KOPT-K1 (cell line): ENCODE measurements at regions not wholly inside any gene's neighbourhood (a gene's known extent, or its start where the extent isn't known, plus 50 kb on each side); places are given as distances from the start of the nearest gene placed in this dataset.

Source experiments
- H3K27ac ChIP-seq: fragments of 200-600 bp; sonication (generic); 2 replicates; pipeline ENCODE4 v1.5.1; 2016; ENCODE audit warnings: antibody characterized with exemption, mild to moderate bottlenecking, low read depth, low read length; ENCODE audit not compliant: poor library complexity, severe bottlenecking
- H3K36me3 ChIP-seq: fragments of 200-600 bp; sonication (generic); 2 replicates; pipeline ENCODE4 v1.5.1; 2017; ENCODE audit warnings: antibody characterized with exemption, mild to moderate bottlenecking, low read length, moderate library complexity; ENCODE audit not compliant: insufficient read depth
- H3K9me3 ChIP-seq: fragments of 200-600 bp; sonication (generic); 2 replicates; pipeline ENCODE4 v1.5.1; 2017; ENCODE audit warnings: antibody characterized with exemption, low read length, mild to moderate bottlenecking; ENCODE audit not compliant: insufficient read depth, poor library complexity, severe bottlenecking

GRCh38 chr15:60057554-60057953 lies 53.4 kb downstream of the FOXB1 start:
- Histone ChIP-seq H3K27ac (no peak overlapping the region), H3K36me3 (no peaks in the 10 kb centered on the region), H3K9me3 (peaks cover 15% of the 10 kb centered on the region)

DNA sequence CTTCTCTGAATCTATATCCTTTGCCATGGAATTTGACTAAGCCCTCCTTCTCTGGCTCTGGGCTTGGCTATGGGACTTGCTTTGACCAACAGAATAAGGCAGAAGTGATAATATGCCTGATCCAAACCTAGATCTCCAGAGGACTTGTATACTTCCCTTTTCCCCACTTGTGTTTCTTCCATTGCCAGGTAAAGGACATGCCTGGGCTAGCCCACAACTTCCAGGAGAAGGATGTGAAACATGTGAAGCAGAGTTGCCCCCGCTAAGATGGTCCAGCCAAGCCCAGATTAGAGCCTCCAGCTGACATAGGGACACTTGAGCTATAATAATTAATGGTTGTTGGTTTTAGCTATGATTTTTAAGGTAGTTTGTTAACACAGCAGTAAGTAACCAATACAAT lies 55.1 kb downstream of the FOXB1 start:
- peaks cover 15% of the 10 kb centered on the region for H3K9me3 ChIP-seq
- H3K36me3 ChIP-seq = no peaks in the 10 kb centered on the region
- H3K27ac ChIP-seq = no peak overlapping the region

DNA sequence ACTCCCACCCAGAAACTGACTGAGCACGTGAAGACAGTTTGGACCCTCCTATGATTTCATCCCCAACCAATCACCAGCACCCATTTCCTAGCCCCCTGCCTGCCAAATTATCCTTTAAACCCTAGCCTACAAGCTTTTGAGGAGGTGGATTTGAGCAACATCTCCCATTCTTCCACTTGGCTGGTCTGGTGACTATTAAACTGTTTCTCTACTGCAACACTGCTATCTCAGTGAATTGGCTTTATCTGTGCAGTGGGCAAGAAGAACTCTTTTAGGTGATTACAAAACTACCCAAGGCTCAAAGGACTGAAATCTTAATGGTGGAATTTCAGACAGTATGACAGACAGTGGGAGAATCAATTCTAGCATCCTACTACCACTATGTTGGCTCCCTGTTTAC lies 57.6 kb downstream of the FOXB1 start:
- peaks cover 15% of the 10 kb centered on the region for H3K9me3 ChIP-seq
- H3K27ac ChIP-seq = no peak overlapping the region
- H3K36me3 ChIP-seq = no peaks in the 10 kb centered on the region

DNA sequence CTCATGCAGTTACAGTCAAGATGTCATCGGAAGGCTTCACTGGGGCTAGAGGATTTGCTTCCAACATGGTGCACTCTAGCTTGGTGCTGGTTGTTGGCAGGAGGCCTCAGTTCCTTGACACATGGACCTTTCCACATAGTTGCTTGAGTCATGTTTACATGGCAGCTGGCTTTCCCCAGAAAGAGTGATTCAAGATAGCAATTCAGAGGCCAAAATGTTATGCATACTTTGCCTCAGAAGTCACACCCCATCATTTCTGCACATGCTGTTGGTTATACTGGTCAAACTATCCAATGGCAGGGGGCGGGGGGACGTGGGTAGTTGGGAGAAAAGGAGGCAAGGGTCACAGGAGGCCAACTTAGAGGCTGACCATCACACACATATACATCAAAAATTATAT lies 58.7 kb downstream of the FOXB1 start:
- no peaks in the 10 kb centered on the region for H3K36me3 ChIP-seq
- H3K9me3 ChIP-seq = peaks cover 15% of the 10 kb centered on the region
- H3K27ac ChIP-seq = no peak overlapping the region

DNA sequence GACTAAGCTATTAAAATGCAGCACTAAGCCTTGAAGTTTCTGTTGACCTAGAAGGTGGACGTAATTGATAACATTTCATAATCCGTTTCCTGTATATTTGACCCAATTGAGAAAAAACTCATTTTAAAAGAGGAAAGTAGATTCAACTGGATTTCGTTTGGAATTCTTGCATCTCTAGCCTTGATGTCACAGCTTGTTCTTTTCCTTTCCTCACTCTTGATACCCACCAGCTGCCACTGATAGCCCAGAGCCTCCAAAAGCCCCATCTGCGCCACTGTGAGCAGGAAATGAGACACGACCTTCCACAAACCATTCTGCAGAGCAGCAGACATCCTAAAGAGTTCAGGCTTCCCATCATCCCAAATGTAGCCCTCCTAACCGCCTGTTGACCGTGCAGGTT lies 61.8 kb downstream of the FOXB1 start:
- H3K27ac ChIP-seq = no peak overlapping the region
- H3K9me3 ChIP-seq = peaks cover 14% of the 10 kb centered on the region
- H3K36me3 ChIP-seq = no peaks in the 10 kb centered on the region

GRCh38 chr15:60070838-60071493 lies 66.9 kb downstream of the FOXB1 start:
- H3K27ac ChIP-seq = no peak overlapping the region
- H3K9me3 ChIP-seq = no peaks in the 10 kb centered on the region

DNA sequence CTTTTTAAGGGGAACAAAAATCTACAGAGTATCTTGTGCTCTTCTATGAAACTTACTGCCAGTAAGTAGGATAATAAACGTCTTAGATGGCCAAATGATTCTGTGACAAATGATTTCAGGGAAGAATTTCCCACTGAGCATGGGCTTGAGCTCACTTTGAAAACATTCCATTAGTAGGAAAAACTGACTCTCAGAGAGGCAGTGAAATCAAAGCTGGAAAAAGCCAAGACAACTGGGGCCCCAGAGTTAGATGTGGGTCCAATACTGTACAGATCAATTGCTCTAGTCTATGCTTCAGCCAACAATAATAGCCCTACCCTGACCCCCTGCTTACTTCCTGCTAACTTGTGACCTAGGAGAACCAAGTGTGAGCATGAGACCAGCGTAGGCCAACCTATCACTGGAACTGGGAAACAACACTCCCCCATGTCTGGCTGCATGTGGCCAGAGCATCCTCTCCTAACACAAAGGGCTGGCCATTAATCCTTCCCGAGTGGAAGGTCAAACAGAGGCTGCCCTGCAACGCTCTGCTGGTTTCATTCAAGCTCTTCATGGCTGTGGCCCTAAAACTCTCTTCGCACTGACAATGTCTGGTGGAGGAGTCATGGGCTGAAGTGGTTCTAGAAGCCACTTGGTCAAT lies 68.8 kb downstream of the FOXB1 start:
- Histone ChIP-seq H3K27ac (no peak overlapping the region), H3K9me3 (no peaks in the 10 kb centered on the region), H3K36me3 (no peaks in the 10 kb centered on the region)

More at GRCh38 chr15:60070838-60071493, 66.9 kb downstream of the FOXB1 start:
- no peaks in the 10 kb centered on the region for H3K36me3 ChIP-seq

DNA sequence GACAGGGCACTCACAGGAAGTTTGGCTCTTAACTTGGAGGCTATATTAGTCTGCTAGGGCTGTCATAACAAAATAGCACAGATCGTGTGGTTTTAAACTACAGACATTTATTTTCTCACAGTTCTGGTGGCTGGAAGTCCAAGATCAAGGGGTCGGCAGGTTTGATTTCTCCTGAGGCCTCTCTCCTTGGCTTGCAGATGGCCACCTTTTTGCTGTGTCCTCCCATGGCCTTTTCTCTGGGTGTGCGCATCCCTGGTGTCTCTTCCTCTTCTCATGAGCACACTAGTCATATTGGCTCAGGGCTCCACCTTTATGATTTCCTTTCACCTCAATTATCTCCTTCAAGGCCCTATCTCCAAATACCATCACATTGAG lies 69.3 kb downstream of the FOXB1 start:
- Histone ChIP-seq H3K27ac (no peak overlapping the region), H3K36me3 (no peaks in the 10 kb centered on the region), H3K9me3 (no peaks in the 10 kb centered on the region)

GRCh38 chr15:60074181-60074885 lies 70.2 kb downstream of the FOXB1 start:
- H3K36me3 ChIP-seq = no peaks in the 10 kb centered on the region
- H3K9me3 ChIP-seq = no peaks in the 10 kb centered on the region
- no peak overlapping the region for H3K27ac ChIP-seq

DNA sequence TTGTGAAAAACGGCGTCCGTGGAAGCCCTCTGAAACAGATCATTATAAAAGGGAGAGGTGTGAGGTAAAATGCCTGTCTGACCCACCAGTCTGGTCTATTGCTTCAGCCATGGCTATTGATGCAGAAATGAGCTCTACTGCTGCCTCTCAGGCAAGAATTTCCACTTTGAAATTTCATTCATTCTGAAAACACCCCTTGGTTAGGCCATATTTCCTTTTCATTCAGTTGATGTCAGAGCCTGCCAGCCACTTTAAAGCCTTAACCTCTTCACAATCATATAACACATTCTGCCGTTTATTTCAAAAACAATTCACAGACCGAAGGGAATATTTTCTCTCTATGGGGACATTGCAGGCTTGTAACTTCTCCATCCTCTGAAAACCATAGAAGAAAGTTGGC lies 71.9 kb downstream of the FOXB1 start:
- Histone ChIP-seq H3K27ac (no peak overlapping the region), H3K9me3 (no peaks in the 10 kb centered on the region), H3K36me3 (no peaks in the 10 kb centered on the region)

- H3K9me3 ChIP-seq = no peaks in the 10 kb centered on the region
- H3K36me3 ChIP-seq = no peaks in the 10 kb centered on the region
- no peak overlapping the region for H3K27ac ChIP-seq
These were observed 72.6 kb downstream of the FOXB1 start for GRCh38 chr15:60076582-60077276.

- H3K27ac ChIP-seq = peak overlapping the region; percentile 31
- no peaks in the 10 kb centered on the region for H3K9me3 ChIP-seq
- H3K36me3 ChIP-seq = no peaks in the 10 kb centered on the region
These were observed 73.7 kb downstream of the FOXB1 start for GRCh38 chr15:60077581-60078359.

DNA sequence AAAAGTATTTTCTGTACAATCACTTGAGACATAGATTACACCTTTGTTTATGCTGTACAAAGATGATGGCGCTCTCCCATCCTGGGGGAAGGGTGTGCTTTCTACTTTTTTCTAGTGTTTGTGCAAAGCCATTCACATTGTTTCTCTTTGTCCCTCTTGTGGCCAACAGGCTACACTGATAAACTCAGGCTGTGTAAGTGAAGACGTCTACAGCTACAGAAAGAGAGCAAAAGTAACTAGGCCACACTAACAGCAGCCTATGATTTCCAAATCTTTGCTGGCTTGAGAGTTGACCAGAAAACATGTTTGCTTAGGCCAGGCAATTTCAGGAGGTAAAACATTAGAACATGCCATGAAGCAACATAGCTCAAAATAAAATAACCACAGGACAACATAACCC lies 75.1 kb downstream of the FOXB1 start:
- Histone ChIP-seq H3K36me3 (no peaks in the 10 kb centered on the region), H3K9me3 (no peaks in the 10 kb centered on the region), H3K27ac (no peak overlapping the region)

- Histone ChIP-seq H3K9me3 (no peaks in the 10 kb centered on the region), H3K36me3 (no peaks in the 10 kb centered on the region), H3K27ac (no peak overlapping the region)
These were observed 77.9 kb downstream of the FOXB1 start for GRCh38 chr15:60081976-60082375.

GRCh38 chr15:60083318-60083717 lies 79.2 kb downstream of the FOXB1 start:
- no peaks in the 10 kb centered on the region for H3K9me3 ChIP-seq
- H3K36me3 ChIP-seq = no peaks in the 10 kb centered on the region
- H3K27ac ChIP-seq = no peak overlapping the region
